GM19351 (cell line): ENCODE measurements at regions not wholly inside any gene's neighbourhood (a gene's known extent, or its start where the extent isn't known, plus 50 kb on each side); places are given as distances from the start of the nearest gene placed in this dataset.
"Not testable (repeated sequence)": the region's sequence is repeated elsewhere in the genome, so short reads cannot be mapped to it uniquely, and the experiment has no call there.

Experiments
- ATAC-seq: cut with Tn5 transposase; IDR thresholded peaks from one replicate; pipeline ENCODE4 v1.9.1; 2021; ENCODE audit warnings: mild to moderate bottlenecking, moderate library complexity; ENCODE audit not compliant: unreplicated experiment

DNA sequence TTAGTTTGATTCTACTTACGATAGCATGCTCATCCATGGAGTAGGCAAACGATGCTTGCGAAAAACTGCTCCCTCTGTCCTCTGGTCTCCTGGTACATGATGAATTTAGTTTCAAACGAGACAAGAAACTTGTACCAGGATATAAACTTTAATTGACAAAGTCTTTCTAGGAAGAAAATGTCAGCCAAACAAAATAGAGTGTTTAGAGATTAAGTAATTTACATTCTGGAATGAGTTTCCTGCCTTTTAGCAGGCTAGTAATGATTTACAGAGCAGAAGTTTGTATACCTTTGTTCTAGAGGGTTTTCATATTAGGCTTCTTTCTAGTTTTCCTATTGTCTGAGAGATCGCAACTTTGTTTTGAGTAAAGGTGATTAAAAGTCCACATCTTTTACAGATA lies 206.9 kb downstream of the RPL10L start:
- ATAC-seq, result no peak

DNA sequence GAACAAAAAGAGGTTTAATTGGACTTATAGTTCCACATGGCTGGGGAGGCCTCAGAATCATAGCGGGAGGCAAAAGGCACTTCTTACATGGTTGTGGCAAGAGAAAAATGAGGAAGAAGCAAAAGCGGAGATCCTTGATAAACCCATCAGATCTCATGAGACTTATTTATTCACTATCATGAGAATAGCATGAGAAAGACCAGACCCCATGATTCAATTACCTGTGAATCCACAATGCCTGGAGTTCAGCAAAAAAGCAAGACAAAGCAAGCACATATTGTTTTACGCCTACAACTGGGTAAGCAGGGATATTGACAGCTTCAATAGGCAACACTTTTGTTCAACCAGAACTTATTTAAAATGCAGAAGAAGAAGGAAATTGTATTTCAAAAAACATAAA lies 218.2 kb downstream of the RPL10L start:
- ATAC-seq, result no peak

DNA sequence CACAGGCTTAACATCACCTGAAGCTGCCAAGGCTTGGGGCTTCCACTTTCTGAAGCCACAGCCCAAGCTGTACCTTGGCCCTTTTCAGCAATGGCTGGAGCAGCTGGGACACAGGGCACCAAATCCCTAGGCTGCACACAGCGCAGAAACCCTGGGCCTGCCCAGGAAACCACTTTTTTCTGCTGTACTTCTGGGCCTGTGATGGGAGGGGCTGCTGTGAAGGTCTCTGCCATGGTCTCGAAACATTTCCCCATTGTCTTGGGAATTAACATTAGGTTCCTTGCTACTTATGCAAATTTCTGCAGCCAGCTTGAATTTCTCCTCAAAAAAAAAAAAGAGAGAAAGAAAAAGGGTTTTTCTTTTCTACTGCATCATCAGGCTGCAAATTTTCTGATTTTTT lies 219.1 kb downstream of the RPL10L start:
- no peak for ATAC-seq

DNA sequence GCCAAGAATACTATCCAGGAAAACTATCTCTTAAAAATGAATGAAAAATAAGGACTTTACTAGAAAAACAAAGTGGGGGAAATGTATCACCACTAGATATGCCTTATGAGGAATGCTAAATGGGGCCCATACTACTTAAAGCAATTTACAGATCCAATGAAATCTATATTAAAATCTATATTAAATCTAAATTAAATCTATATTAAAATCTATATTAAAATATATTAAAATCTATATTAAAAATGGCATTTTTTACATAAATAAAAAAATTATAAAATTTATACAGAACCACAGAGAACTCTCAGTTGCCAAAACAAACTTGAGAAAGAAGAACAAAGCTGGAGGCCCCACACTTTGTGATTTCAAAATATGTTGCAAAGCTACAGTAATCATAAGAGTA lies 234.5 kb downstream of the RPL10L start:
- no peak for ATAC-seq

GRCh38 chr14:46404865-46405811 lies 246.4 kb downstream of the RPL10L start:
- no peak for ATAC-seq

- ATAC-seq, result not testable (repeated sequence)
Observed at GRCh38 chr14:46402001-46402690, 249.4 kb downstream of the RPL10L start.

DNA sequence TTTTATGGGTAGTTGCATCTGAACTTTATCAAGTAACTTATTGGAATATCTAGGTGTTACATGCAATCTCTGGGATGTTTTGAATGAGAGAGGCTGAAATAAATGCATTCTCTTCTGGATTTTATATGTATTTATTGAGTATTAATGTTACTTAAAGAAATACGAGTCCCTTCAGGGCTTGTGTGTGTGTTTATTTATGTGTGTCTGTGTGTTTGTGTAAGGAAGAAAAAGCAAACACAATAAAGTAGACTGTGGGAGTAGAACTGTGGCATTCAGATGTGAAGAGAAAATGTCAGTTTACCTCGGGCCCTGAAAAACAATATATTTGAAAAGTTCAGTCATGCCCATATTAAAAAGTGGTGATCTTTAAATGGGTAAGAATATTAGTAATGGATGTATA lies 250.5 kb downstream of the RPL10L start:
- ATAC-seq, result no peak

DNA sequence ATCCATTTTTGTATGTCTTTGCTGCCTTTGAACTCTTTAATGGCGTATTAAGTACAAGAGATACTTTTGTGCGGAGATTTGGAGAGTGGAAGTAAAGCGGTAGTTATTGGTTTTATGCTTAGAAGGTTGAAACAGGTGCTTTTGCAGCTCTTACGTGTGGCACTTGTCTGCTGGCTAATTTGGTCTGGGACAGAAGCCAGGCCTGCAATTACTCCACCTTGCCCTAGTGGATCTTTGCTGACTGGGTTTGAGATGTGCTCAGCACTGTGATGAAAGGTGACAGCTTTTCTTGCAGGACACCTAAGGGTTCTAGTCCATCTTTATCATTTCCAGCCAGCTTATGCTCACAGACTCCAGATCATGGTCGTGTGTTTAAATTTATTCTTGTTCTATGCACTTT lies 252.5 kb downstream of the RPL10L start:
- no peak for ATAC-seq

DNA sequence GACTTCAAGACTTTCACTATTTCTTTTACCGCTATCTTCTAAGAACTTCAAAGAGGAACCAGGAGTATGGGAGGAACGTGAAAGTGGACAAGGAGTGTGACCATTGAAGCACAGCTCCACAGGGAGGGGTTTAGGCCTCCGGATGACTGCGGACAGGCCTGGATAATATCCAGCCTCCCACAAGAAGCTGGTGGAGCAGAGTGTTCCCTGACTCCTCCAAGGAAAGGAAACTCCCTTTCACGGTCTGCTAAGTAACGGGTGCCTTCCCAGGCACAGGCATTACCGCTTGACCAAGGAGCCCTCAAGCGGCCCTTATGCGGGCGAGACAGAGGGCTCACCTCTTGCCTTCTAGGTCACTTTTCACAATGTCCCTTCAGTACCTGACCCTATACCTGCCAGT lies 267.0 kb downstream of the RPL10L start:
- ATAC-seq, result no peak

- ATAC-seq, result no peak
Observed at GRCh38 chr14:46381674-46382073, 269.9 kb downstream of the RPL10L start.

GRCh38 chr14:46378248-46378647 lies 273.3 kb downstream of the RPL10L start:
- no peak for ATAC-seq

- ATAC-seq, result no peak
Observed at GRCh38 chr14:46377305-46377704, 274.3 kb downstream of the RPL10L start.

GRCh38 chr14:46369391-46369790 lies 282.2 kb downstream of the RPL10L start:
- ATAC-seq, result no peak

DNA sequence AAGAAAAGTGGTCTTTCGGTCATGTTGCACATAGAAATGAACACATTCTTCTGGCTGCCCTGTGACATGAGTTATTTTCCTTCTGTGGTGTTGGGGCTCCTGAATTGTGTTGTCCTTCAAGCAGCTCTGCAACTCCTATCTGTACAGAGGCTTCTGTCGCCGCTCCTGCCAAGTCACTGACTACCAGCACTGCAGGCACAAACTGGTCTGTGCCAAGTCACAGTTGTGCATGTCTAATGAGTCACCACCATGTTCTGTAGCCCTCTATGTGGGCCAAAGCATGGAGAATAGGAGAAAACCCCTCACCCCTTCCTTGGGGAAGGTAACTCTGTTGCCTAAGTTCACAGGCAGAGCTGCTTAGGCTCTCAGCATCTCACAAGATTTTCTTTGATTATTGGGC lies 283.3 kb downstream of the RPL10L start:
- no peak for ATAC-seq

DNA sequence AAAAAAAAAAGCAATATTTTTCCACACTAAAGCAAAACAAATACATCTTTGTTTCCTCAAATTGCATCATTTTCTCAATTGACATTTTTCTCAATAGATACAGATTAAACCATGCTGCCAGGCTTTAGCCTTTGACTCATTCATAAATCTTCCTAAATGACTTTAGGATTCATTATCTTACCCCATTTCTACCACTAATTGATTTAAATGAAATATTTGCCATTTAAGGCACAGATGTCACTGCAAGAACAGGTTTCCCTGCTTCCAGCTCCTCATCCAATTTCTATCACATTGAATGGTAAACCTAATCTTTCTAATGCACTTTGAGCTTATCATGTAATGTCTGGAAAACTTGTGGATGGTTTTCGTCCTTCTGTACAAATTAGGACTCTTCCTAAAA lies 298.7 kb downstream of the RPL10L start:
- no peak for ATAC-seq

GRCh38 chr14:46344327-46344937 lies 307.1 kb downstream of the RPL10L start:
- ATAC-seq, result peak; percentile 72

DNA sequence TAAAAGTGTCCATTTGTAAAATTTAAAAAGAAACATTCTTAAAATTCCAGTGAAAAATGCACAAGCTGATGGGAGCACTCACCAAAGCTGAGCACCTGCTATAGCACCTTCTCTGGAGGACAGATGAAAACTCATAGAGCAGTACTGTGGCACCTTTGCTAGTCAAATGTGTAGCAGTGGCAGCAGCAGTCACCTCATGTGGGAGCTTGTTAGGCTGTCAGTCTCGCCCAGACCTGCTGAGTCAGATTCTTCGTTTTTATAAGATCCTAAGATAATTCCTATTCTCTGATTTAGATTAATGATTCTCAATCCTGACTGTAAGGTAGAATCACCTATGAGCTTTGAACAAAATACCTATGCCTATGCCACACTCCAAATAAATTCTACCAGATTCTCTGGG lies 325.8 kb downstream of the RPL10L start:
- no peak for ATAC-seq

GRCh38 chr14:46325157-46325556 lies 326.4 kb downstream of the RPL10L start:
- no peak for ATAC-seq

- no peak for ATAC-seq
Observed at GRCh38 chr14:46323404-46323762, 328.2 kb downstream of the RPL10L start.

DNA sequence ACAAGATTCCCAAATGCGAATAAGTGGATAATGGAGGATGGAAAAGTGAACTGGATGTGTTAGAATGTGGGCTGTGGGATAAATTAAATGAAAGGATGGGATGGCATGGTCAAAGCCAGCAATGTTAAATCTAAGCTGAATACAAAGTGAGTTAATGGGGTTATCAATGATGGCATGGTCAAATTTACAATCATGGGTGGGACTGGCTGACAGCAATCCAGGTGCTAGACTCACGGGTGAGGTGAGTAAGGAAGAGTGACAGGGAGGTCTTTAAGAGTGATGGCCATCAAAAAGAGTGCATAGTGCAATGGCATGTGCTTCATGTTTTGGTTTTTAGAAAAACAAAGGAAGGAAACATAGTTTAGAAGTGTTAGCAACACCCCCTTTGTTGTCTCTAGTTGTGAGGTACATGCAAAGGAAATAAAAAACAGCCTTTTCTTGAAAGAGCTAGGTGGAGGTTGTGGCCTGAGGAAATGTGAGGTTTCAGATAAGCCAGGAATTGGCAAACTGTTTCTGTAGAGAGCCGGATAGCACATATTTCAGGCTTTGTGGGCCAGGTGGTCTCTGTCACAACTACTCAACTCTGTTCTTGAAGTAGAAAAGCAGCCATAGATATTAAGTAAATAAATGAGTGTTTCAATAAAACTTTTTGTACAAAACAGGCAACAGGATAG lies 328.7 kb downstream of the RPL10L start:
- no peak for ATAC-seq

DNA sequence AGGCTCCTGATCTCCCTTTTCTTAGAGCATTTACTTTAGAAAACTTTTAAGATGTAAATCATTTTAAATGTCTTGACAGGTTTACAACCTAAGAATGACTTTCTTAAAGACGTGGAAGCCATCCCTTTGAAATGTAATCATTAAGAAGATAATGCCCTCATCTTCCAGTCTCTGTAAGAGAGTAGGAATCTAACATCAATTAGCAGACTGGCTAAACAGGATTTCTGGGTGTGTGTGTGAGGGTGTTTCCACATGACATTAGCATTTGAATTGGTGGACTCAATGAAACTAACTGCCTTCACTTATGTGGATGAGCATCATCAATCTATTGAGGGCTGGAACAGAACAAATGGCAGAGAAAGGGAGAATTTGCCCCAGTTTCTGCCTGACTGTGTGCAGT lies 329.5 kb downstream of the RPL10L start:
- ATAC-seq, result no peak
